ENCODE measurements at regions not wholly inside any gene's neighbourhood (a gene's known extent, or its start where the extent isn't known, plus 50 kb on each side); places are given as distances from the start of the nearest gene placed in this dataset.

- Mint-ChIP-seq H3K4me3 (ENCODE audit: unreplicated experiment) (no peak overlapping the region), H3K36me3 (ENCODE audit: insufficient read depth, unreplicated experiment) (no peaks in the 10 kb centered on the region), H3K4me1 (ENCODE audit: low read depth, unreplicated experiment) (no peaks in the 10 kb centered on the region), H3K9me3 (ENCODE audit: unreplicated experiment) (no peaks in the 10 kb centered on the region), H3K27me3 (ENCODE audit: insufficient read depth, unreplicated experiment) (peaks cover 4% of the 10 kb centered on the region), H3K27ac (ENCODE audit: unreplicated experiment) (no peak overlapping the region)
- Histone ChIP-seq H3K4me1 (no peaks in the 10 kb centered on the region), H3K9me3 (no peaks in the 10 kb centered on the region), H3K4me3 (ENCODE audit: low read depth, low read length) (no peak overlapping the region), H3K36me3 (ENCODE audit: control insufficient read depth, insufficient read depth, low read length) (no peaks in the 10 kb centered on the region), H3K27me3 (replicated peaks; ENCODE audit: control insufficient read depth, insufficient read depth, low read length) (no peaks in the 10 kb centered on the region)
- intact Hi-C loops (cut with micrococcal nuclease; ENCODE audit: unreplicated experiment) = no loop called here
- no peak for DNase-seq
- no TSS peak for BruUV-seq (replicated peaks)
- CTCF ChIA-PET = no interaction called here
- TF ChIP-seq CTCF (IDR thresholded peaks at IDR 0.05; ENCODE audit: insufficient read depth in 1 of 2, low read depth in 1 of 2, low read length in 1 of 2, severe bottlenecking in 1 of 2, unreplicated experiment in 1 of 2) = no peak
- POLR2A ChIA-PET = no interaction called here
These were observed 176.0 kb upstream of the KCND2 start for GRCh38 chr7:120097020-120097419.

- Histone ChIP-seq H3K4me1 (no peaks in the 10 kb centered on the region), H3K4me3 (ENCODE audit: low read depth, low read length) (no peak overlapping the region), H3K36me3 (ENCODE audit: control insufficient read depth, insufficient read depth, low read length) (no peaks in the 10 kb centered on the region), H3K27me3 (replicated peaks; ENCODE audit: control insufficient read depth, insufficient read depth, low read length) (no peaks in the 10 kb centered on the region), H3K9me3 (no peaks in the 10 kb centered on the region)
- Mint-ChIP-seq H3K4me1 (ENCODE audit: low read depth, unreplicated experiment) (no peaks in the 10 kb centered on the region), H3K9me3 (ENCODE audit: unreplicated experiment) (no peaks in the 10 kb centered on the region), H3K27me3 (ENCODE audit: insufficient read depth, unreplicated experiment) (no peaks in the 10 kb centered on the region), H3K36me3 (ENCODE audit: insufficient read depth, unreplicated experiment) (no peaks in the 10 kb centered on the region), H3K27ac (ENCODE audit: unreplicated experiment) (no peak overlapping the region), H3K4me3 (ENCODE audit: unreplicated experiment) (no peak overlapping the region)
- ChIA-PET POLR2A (no interaction called here), CTCF (no interaction called here)
- intact Hi-C loops (cut with micrococcal nuclease; ENCODE audit: unreplicated experiment) = no loop called here
- TF ChIP-seq CTCF (IDR thresholded peaks at IDR 0.05; ENCODE audit: insufficient read depth in 1 of 2, low read depth in 1 of 2, low read length in 1 of 2, severe bottlenecking in 1 of 2, unreplicated experiment in 1 of 2) = no peak
- DNase-seq = no peak
- BruUV-seq (replicated peaks) = no TSS peak
These were observed 175.2 kb upstream of the KCND2 start for GRCh38 chr7:120097774-120098173.

- no peaks in the 10 kb centered on the region for H3K27me3 Mint-ChIP-seq (ENCODE audit: insufficient read depth, unreplicated experiment)
- DNase-seq = no peak
- ChIA-PET CTCF (no interaction called here), POLR2A (no interaction called here)
- no peaks in the 10 kb centered on the region for H3K27me3 ChIP-seq (replicated peaks; ENCODE audit: control insufficient read depth, insufficient read depth, low read length)
- no peak overlapping the region for H3K4me3 ChIP-seq (ENCODE audit: low read depth, low read length)
- no peak overlapping the region for H3K27ac Mint-ChIP-seq (ENCODE audit: unreplicated experiment)
- intact Hi-C loops (cut with micrococcal nuclease; ENCODE audit: unreplicated experiment) = no loop called here
- peaks cover 31% of the 10 kb centered on the region for H3K9me3 Mint-ChIP-seq (ENCODE audit: unreplicated experiment)
- no peak overlapping the region for H3K4me3 Mint-ChIP-seq (ENCODE audit: unreplicated experiment)
- H3K9me3 ChIP-seq = peaks cover 4% of the 10 kb centered on the region; the same call in 1 of the 2 replicates
- no peaks in the 10 kb centered on the region for H3K4me1 ChIP-seq
- no peaks in the 10 kb centered on the region for H3K36me3 ChIP-seq (ENCODE audit: control insufficient read depth, insufficient read depth, low read length)
- BruUV-seq (replicated peaks) = no TSS peak
- TF ChIP-seq CTCF (IDR thresholded peaks at IDR 0.05; ENCODE audit: insufficient read depth in 1 of 2, low read depth in 1 of 2, low read length in 1 of 2, severe bottlenecking in 1 of 2, unreplicated experiment in 1 of 2) = no peak
- no peaks in the 10 kb centered on the region for H3K4me1 Mint-ChIP-seq (ENCODE audit: low read depth, unreplicated experiment)
- no peaks in the 10 kb centered on the region for H3K36me3 Mint-ChIP-seq (ENCODE audit: insufficient read depth, unreplicated experiment)
These were observed 164.6 kb upstream of the KCND2 start for GRCh38 chr7:120108376-120108775.

All from Caco-2 (cell line).